IMR-90 (cell line): ENCODE measurements at regions not wholly inside any gene's neighbourhood (a gene's known extent, or its start where the extent isn't known, plus 50 kb on each side); places are given as distances from the start of the nearest gene placed in this dataset.

ENCODE experiments used
- ATAC-seq: fragments of 200-7000 bp; cut with Tn5 transposase; 2 replicates; pipeline ENCODE4 v1.9.1; 2020; ENCODE audit warnings: low read depth, mild to moderate bottlenecking, moderate library complexity
- BruUV-seq: library from RNA; stranded (reverse); fragments of 400-500 nt; replicated peaks from 2 replicates; lab custom pipeline; 2021; lab: Mats Ljungman, UMichigan
- CTCF ChIA-PET: fragments of 300-600 bp; formaldehyde crosslinking; extraction: SDS; loops from one replicate; lab custom pipeline; 2021; ENCODE audit warnings: antibody characterized with exemption; lab: Yijun Ruan, JAX
- POLR2A ChIA-PET: fragments of 300-600 bp; sonication (Branson Sonifier 250); formaldehyde crosslinking; loops from one replicate; lab custom pipeline; 2022; ENCODE audit warnings: antibody characterized with exemption; ENCODE audit not compliant: unreplicated experiment; lab: Charles Lee
- DNase-seq: peaks from one replicate; pipeline ENCODE4 v3.0.0; 2013
- H2AFZ ChIP-seq: replicated peaks from 2 replicates; pipeline ENCODE3; 2013; ENCODE audit warnings: low read length, mild to moderate bottlenecking; ENCODE audit not compliant: poor library complexity
- H2AK5ac ChIP-seq: 2 replicates; pipeline ENCODE4 v1.6.1; 2013; ENCODE audit warnings: low read depth, low read length, inconsistent platforms
- H2AK9ac ChIP-seq: replicated peaks from 2 replicates; pipeline ENCODE3; 2013; ENCODE audit warnings: mild to moderate bottlenecking, low read depth, low read length, moderate library complexity; ENCODE audit not compliant: poor library complexity
- H2BK120ac ChIP-seq: 2 replicates; pipeline ENCODE4 v1.6.1; 2013; ENCODE audit warnings: low read depth, low read length, inconsistent platforms
- H2BK15ac ChIP-seq: 3 replicates; pipeline ENCODE4 v1.6.1; 2013; ENCODE audit warnings: low read depth, low read length, inconsistent platforms
- H2BK20ac ChIP-seq: 2 replicates; pipeline ENCODE4 v1.6.1; 2013; ENCODE audit warnings: low read depth, mild to moderate bottlenecking, inconsistent platforms, low read length, moderate library complexity
- H2BK5ac ChIP-seq: 2 replicates; pipeline ENCODE4 v1.6.1; 2013; ENCODE audit warnings: mild to moderate bottlenecking, low read depth, low read length, inconsistent platforms; ENCODE audit not compliant: poor library complexity, severe bottlenecking
- H3K14ac ChIP-seq: replicated peaks from 2 replicates; pipeline ENCODE4 v1.6.1; 2013; ENCODE audit warnings: low read depth, low read length, inconsistent platforms
- H3K18ac ChIP-seq: 2 replicates; pipeline ENCODE4 v1.6.1; 2013; ENCODE audit warnings: low read depth, low read length, control low read depth
- H3K23ac ChIP-seq: 2 replicates; pipeline ENCODE4 v1.6.1; 2013; ENCODE audit warnings: low read depth, low read length, inconsistent platforms
- H3K27ac ChIP-seq: 2 replicates; pipeline ENCODE4 v1.5.1; 2013; ENCODE audit warnings: mild to moderate bottlenecking, control low read depth, low read length; ENCODE audit not compliant: insufficient read depth
- H3K27me3 ChIP-seq: 2 replicates; pipeline ENCODE4 v1.6.1; 2013; ENCODE audit warnings: low read length; ENCODE audit not compliant: control insufficient read depth, insufficient read depth
- H3K36me3 ChIP-seq: 2 replicates; pipeline ENCODE4 v1.6.1; 2013; ENCODE audit warnings: low read length, mixed read lengths; ENCODE audit not compliant: control insufficient read depth, insufficient read depth
- H3K4ac ChIP-seq: 2 replicates; pipeline ENCODE4 v1.6.1; 2013; ENCODE audit warnings: low read depth, low read length, inconsistent platforms
- H3K4me1 ChIP-seq: 2 replicates; pipeline ENCODE4 v1.6.1; 2013; ENCODE audit warnings: low read length, mixed read lengths; ENCODE audit not compliant: control insufficient read depth, insufficient read depth
- H3K4me2 ChIP-seq: 2 replicates; pipeline ENCODE4 v1.6.1; 2013; ENCODE audit warnings: low read depth, mild to moderate bottlenecking, control low read depth, low read length, moderate library complexity
- H3K4me3 ChIP-seq: 2 replicates; pipeline ENCODE4 v1.5.1; 2013; ENCODE audit warnings: low read depth, mild to moderate bottlenecking, control low read depth, low read length, moderate library complexity; ENCODE audit not compliant: insufficient read depth
- H3K56ac ChIP-seq: 2 replicates; pipeline ENCODE4 v1.6.1; 2013; ENCODE audit warnings: low read length, inconsistent platforms; ENCODE audit not compliant: insufficient read depth; ENCODE audit errors: extremely low read depth
- H3K79me1 ChIP-seq, 2 experiments: 2 replicates each; pipeline ENCODE4 v1.6.1; 2013; ENCODE audit warnings: low read length in 2 of 2, inconsistent platforms in 1 of 2, low read depth in 1 of 2
- H3K9ac ChIP-seq: 2 replicates; pipeline ENCODE4 v1.6.1; 2013; ENCODE audit warnings: low read depth, low read length, control low read depth
- H3K9me1 ChIP-seq: 2 replicates; pipeline ENCODE4 v1.6.1; 2013; ENCODE audit warnings: low read length, inconsistent platforms; ENCODE audit not compliant: insufficient read depth
- H3K9me3 ChIP-seq: 2 replicates; pipeline ENCODE4 v1.6.1; 2013; ENCODE audit warnings: low read length; ENCODE audit not compliant: control insufficient read depth, insufficient read depth
- H4K20me1 ChIP-seq: 2 replicates; pipeline ENCODE4 v1.6.1; 2013; ENCODE audit warnings: low read length, inconsistent platforms; ENCODE audit not compliant: insufficient read depth
- H4K5ac ChIP-seq: 2 replicates; pipeline ENCODE4 v1.6.1; 2013; ENCODE audit warnings: mild to moderate bottlenecking, low read depth, low read length, control low read depth
- H4K8ac ChIP-seq, 2 experiments: 2 replicates each; pipeline ENCODE4 v1.6.1; 2013; ENCODE audit warnings: low read depth in 2 of 2, low read length in 2 of 2, control low read depth in 1 of 2, inconsistent platforms in 1 of 2
- H4K91ac ChIP-seq: 2 replicates; pipeline ENCODE4 v1.6.1; 2013; ENCODE audit warnings: low read depth, low read length, inconsistent platforms; ENCODE audit not compliant: insufficient read depth
- BHLHE40 ChIP-seq: fragments of 150-350 bp; IDR thresholded peaks from 2 replicates; pipeline ENCODE4 v1.6.1; 2016; ENCODE audit warnings: mild to moderate bottlenecking, low read depth, low read length
- CEBPB ChIP-seq: IDR thresholded peaks from 2 replicates; pipeline ENCODE4 v1.6.1; 2012; ENCODE audit warnings: low read depth, low read length, improper control_type of control experiment
- CHD1 ChIP-seq: IDR thresholded peaks from 2 replicates; pipeline ENCODE4 v1.6.1; 2012; ENCODE audit warnings: low read depth, low read length, improper control_type of control experiment
- CTCF ChIP-seq: conservative IDR thresholded peaks from 2 replicates; pipeline ENCODE4 v1.5.1; 2012; ENCODE audit warnings: mild to moderate bottlenecking, low read depth, low read length, improper control_type of control experiment
- ELK1 ChIP-seq: fragments of 150-350 bp; IDR thresholded peaks from 2 replicates; pipeline ENCODE4 v1.6.1; 2016; ENCODE audit warnings: low read depth, mild to moderate bottlenecking, low read length, moderate library complexity, borderline replicate concordance
- FOS ChIP-seq: fragments of 150-350 bp; IDR thresholded peaks from 2 replicates; pipeline ENCODE4 v1.6.1; 2016; ENCODE audit warnings: low read depth, low read length
- MAFK ChIP-seq: IDR thresholded peaks from 2 replicates; pipeline ENCODE4 v1.6.1; 2012; ENCODE audit warnings: low read depth, low read length, improper control_type of control experiment
- MAZ ChIP-seq: IDR thresholded peaks from 2 replicates; pipeline ENCODE4 v1.6.1; 2012; ENCODE audit warnings: low read depth, mild to moderate bottlenecking, low read length, improper control_type of control experiment, moderate library complexity, borderline replicate concordance
- MXI1 ChIP-seq: IDR thresholded peaks from 2 replicates; pipeline ENCODE4 v1.6.1; 2012; ENCODE audit warnings: low read depth, mild to moderate bottlenecking, low read length, moderate library complexity, borderline replicate concordance
- NFE2L2 ChIP-seq: fragments of 150-350 bp; IDR thresholded peaks from 2 replicates; pipeline ENCODE4 v1.6.1; 2016; ENCODE audit warnings: low read depth, mild to moderate bottlenecking, low read length
- RAD21 ChIP-seq: IDR thresholded peaks from 2 replicates; pipeline ENCODE4 v1.6.1; 2012; ENCODE audit warnings: low read length, improper control_type of control experiment
- RCOR1 ChIP-seq: IDR thresholded peaks from 2 replicates; pipeline ENCODE4 v1.6.1; 2012; ENCODE audit warnings: mild to moderate bottlenecking, low read length, improper control_type of control experiment; ENCODE audit not compliant: insufficient replicate concordance
- RFX5 ChIP-seq: IDR thresholded peaks from 2 replicates; pipeline ENCODE4 v1.8.0; 2012; ENCODE audit warnings: low read depth, mild to moderate bottlenecking, low read length, moderate library complexity
- WGBS, 2 experiments: methylation state at CpG; one replicate each; pipeline versions ENCODE4 v1.1.5 to v1.1.7; 2013; ENCODE audit warnings: missing lambda C conversion rate in 2 of 2; ENCODE audit not compliant: insufficient read length in 1 of 2; ENCODE audit errors: extremely low coverage in 2 of 2; 5-methylcytosine and 5-hydroxymethylcytosine counted together
- dilution Hi-C: fragments of 300-500 bp; cut with HindIII; formaldehyde crosslinking; loops from one replicate; pipeline ENCODE4 v1.14.3; 2018; ENCODE audit warnings: low sequenced_read_pairs; ENCODE audit not compliant: unreplicated experiment
- in situ Hi-C: fragments of 300-500 bp; cut with MboI; formaldehyde crosslinking; loops from 3 replicates; pipeline ENCODE4 v1.14.3; 2019; ENCODE audit warnings: low sequenced_read_pairs, inconsistent platforms, mixed read lengths
- intact Hi-C: fragments of 100-400 bp; cut with micrococcal nuclease; formaldehyde crosslinking; loops from 2 replicates; pipeline ENCODE4 v1.10.0; 2022
- TF ChIP-seq, protein P1 (sequence below): fragments of 150-350 bp; IDR thresholded peaks from 2 replicates; pipeline ENCODE4 v1.6.1; 2017; ENCODE audit warnings: mild to moderate bottlenecking, antibody characterized with exemption, low read length, low read depth

DNA sequence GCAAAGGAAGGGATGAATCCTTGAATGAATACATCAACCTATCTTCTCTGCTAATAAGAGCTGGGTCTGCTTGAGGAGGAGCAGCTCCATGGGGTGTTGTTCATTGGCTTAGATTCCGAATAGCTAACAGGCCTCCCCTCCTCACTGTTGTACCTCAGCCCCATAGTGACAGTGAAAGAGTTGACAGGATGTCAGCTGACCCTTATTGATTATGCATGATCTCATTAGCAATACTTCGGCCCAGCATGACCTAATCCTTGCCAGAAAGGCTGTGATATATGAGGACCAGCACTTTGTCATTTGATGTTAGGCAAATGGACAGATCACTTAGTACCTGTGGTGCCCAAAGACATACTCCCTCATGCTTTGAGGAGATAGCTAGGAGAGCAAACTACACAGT is 1333.7 kb upstream of the CELF4 start:
- WGBS, 2 experiments, result no CpG with 5 or more reads among the region's 2 CpGs
- Histone ChIP-seq H4K20me1 (no peaks in the 10 kb centered on the region), H3K27ac (no peak overlapping the region), H3K36me3 (no peaks in the 10 kb centered on the region), H3K79me1 (no peaks in the 10 kb centered on the region), H3K27me3 (no peaks in the 10 kb centered on the region), H2BK20ac (no peak overlapping the region), H3K9me3 (peaks cover 3% of the 10 kb centered on the region), H3K18ac (no peak overlapping the region), H2AK5ac (no peak overlapping the region), H2AFZ (no peak overlapping the region), H2AK9ac (peak overlapping the region; percentile 5), H4K91ac (no peak overlapping the region), H3K4me1 (no peaks in the 10 kb centered on the region), H3K9me1 (no peaks in the 10 kb centered on the region), H3K4me3 (no peak overlapping the region), H2BK120ac (no peak overlapping the region), H4K5ac (no peak overlapping the region), H2BK5ac (no peak overlapping the region), H3K56ac (no peak overlapping the region), H3K23ac (no peak overlapping the region), H3K4me2 (no peak overlapping the region), H3K9ac (no peak overlapping the region), H3K14ac (no peak overlapping the region), H4K8ac (no peak overlapping the region), H3K4ac (no peak overlapping the region), H2BK15ac (no peak overlapping the region)
- no TSS peak for BruUV-seq
- intact Hi-C loops, result no loop called here
- TF ChIP-seq CHD1, result no peak
- TF ChIP-seq RCOR1, result no peak
- no peak for TF ChIP-seq MAZ
- TF ChIP-seq MAFK, result no peak
- no peak for TF ChIP-seq RFX5
- TF ChIP-seq FOS, result no peak
- TF ChIP-seq, protein P1, sequence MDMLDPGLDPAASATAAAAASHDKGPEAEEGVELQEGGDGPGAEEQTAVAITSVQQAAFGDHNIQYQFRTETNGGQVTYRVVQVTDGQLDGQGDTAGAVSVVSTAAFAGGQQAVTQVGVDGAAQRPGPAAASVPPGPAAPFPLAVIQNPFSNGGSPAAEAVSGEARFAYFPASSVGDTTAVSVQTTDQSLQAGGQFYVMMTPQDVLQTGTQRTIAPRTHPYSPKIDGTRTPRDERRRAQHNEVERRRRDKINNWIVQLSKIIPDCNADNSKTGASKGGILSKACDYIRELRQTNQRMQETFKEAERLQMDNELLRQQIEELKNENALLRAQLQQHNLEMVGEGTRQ, result no peak
- no peak for TF ChIP-seq CEBPB
- no peak for TF ChIP-seq BHLHE40
- TF ChIP-seq ELK1, result no peak
- TF ChIP-seq RAD21, result no peak
- TF ChIP-seq CTCF, result no peak
- no peak for TF ChIP-seq NFE2L2
- TF ChIP-seq MXI1, result no peak
- in situ Hi-C loops, result no loop called here
- CTCF ChIA-PET, result interaction anchor here (0.6 kb wide), 1 partner anchor 94 kb away, joined by 4 read pairs; no protein-coding TSS in a partner anchor
- no peak for DNase-seq
- POLR2A ChIA-PET, result no interaction called here
- dilution Hi-C loops, result no loop called here
- no peak for ATAC-seq
